Psoas muscle (tissue), 7 donors: ENCODE measurements at regions not wholly inside any gene's neighbourhood (a gene's known extent, or its start where the extent isn't known, plus 50 kb on each side); places are given as distances from the start of the nearest gene placed in this dataset.

Experiments
- ATAC-seq, 4 donors: fragments of 200-7000 bp; cut with Tn5 transposase; one replicate each; pipeline ENCODE4 v1.9.1; 2020; ENCODE audit warnings: moderate library complexity in 3 of 4, mild to moderate bottlenecking in 2 of 4
- DNase-seq, 2 donors: peaks; one replicate each; pipeline ENCODE4 v3.0.0-alpha.2; 2020
- H3K27ac ChIP-seq: fragments of 200-600 bp; one replicate; pipeline ENCODE4 v1.8.0; 2022
- H3K27me3 ChIP-seq, 3 donors: fragments of 200-600 bp in 1 of 3; one replicate each; pipeline versions ENCODE4 v1.6.1 to v1.8.0; 2013 to 2022; ENCODE audit warnings: low read length in 2 of 3, mild to moderate bottlenecking in 2 of 3, moderate library complexity in 1 of 3; ENCODE audit not compliant: insufficient read depth in 3 of 3
- H3K36me3 ChIP-seq, 2 donors: fragments of 200-600 bp in 1 of 2; one replicate each; pipeline versions ENCODE4 v1.6.1 to v1.8.0; 2013 to 2022; ENCODE audit warnings: low read depth in 1 of 2, mild to moderate bottlenecking in 1 of 2, moderate library complexity in 1 of 2; ENCODE audit not compliant: insufficient read depth in 1 of 2
- H3K4me1 ChIP-seq: fragments of 200-600 bp; one replicate; pipeline ENCODE4 v1.8.0; 2022
- H3K4me3 ChIP-seq: fragments of 200-600 bp; one replicate; pipeline ENCODE4 v1.8.0; 2022; ENCODE audit warnings: mild to moderate bottlenecking
- H3K9me3 ChIP-seq: fragments of 200-600 bp; one replicate; pipeline ENCODE4 v1.8.0; 2022
- WGBS, 3 donors: extraction: QIAGEN DNeasy Blood & Tissue Kit; methylation state at CpG; one replicate each; pipeline versions ENCODE4 v1.1.6 to v1.1.7; 2013; 5-methylcytosine and 5-hydroxymethylcytosine counted together
- intact Hi-C, 2 donors: fragments of 100-400 bp; cut with DNase I; formaldehyde crosslinking; loops; one replicate each; pipeline versions ENCODE4 v1.11.0 to v1.14.2; 2022
- TF ChIP-seq, protein P1 (sequence below): fragments of 200-600 bp; IDR thresholded peaks from one replicate; pipeline ENCODE4 v1.8.0; 2022; ENCODE audit warnings: antibody characterized with exemption
- donor health status: healthy with polysubstance abuse.
- donor health status: DM: no; HTN: no; CAD: no; lungs with moderate emphysema.
- donor health status: Bipolar disorder and iron deficiency.
- donor health status: healthy.
- donor health status: DM: yes; HTN: yes; CAD: no.
- donor health status: DM: no; HTN: no; CAD: no.
- donor health status: DM: yes; HTN: yes; CAD: no.

DNA sequence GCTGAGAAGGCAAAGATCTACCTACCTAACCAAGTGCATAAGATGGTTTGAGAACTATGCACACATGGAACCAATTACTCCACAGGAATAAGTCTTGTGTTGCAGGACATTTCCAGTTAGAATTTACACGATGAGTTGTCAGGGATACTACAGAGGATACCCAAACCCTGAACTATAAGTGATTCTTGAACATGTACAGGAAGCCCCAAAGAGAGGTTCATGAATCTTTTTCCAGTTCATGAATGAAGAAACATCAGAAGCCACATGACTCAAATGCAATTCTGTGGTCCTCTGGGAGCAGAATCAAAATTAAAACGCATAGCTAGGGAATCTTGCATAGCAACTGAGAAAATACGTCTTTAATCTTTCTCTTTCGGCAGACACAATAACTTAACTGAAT is 114.1 kb upstream of the LMCD1 start:
- H3K4me1 ChIP-seq, result no peaks in the 10 kb centered on the region
- no peaks in the 10 kb centered on the region for H3K36me3 ChIP-seq
- intact Hi-C loops, result no loop called here
- DNase-seq (no peak), ATAC-seq (no peak)
- no peak overlapping the region for H3K4me3 ChIP-seq
- TF ChIP-seq, protein P1, sequence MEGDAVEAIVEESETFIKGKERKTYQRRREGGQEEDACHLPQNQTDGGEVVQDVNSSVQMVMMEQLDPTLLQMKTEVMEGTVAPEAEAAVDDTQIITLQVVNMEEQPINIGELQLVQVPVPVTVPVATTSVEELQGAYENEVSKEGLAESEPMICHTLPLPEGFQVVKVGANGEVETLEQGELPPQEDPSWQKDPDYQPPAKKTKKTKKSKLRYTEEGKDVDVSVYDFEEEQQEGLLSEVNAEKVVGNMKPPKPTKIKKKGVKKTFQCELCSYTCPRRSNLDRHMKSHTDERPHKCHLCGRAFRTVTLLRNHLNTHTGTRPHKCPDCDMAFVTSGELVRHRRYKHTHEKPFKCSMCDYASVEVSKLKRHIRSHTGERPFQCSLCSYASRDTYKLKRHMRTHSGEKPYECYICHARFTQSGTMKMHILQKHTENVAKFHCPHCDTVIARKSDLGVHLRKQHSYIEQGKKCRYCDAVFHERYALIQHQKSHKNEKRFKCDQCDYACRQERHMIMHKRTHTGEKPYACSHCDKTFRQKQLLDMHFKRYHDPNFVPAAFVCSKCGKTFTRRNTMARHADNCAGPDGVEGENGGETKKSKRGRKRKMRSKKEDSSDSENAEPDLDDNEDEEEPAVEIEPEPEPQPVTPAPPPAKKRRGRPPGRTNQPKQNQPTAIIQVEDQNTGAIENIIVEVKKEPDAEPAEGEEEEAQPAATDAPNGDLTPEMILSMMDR, result no peak
- no peak overlapping the region for H3K27ac ChIP-seq
- H3K27me3 ChIP-seq, result no peaks in the 10 kb centered on the region
- 54 to 65% (median 56%) methylated on average over 4 of the region's 4 CpGs for WGBS, 3 donors
- H3K9me3 ChIP-seq, result no peaks in the 10 kb centered on the region

DNA sequence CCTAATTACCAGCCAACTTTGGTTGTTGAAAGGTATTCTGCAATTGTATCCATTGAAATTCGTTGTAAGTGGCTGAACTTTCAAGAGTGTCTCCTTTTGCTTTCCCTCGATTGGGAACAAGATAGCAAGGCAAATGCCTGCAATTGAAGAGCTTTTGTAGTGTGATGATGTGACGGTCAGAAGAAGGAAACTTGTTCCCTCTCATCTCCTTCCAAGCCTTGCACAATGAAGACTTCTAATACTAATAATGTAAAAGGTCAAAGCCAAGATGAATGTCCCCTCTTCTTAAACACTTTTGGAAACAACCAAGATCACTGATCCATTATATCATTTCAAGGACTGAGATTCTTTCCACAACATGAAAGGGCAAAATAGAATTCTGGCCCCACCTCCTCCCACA is 101.9 kb upstream of the LMCD1 start:
- 75 to 81% (median 78%) methylated on average over 3 of the region's 3 CpGs for WGBS, 3 donors
- H3K4me3 ChIP-seq, result no peak overlapping the region

DNA sequence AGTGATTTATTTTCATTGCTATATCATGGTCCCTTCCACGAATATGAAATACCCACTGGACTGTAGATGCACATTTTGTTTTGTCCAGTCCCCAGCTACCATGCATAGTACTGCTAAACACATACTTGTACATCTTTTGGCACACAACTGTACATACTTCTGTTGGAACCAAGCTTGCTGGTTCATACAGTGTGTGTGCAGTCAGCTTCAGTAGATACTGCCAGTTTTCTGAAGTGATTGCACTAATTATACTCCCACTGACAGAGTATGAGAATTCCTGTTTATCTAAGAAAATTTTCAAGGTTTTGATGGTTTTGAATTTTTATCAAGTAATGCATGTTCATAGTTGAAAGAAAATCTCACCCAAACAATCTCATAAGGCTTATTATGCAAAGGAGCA is 100.7 kb upstream of the LMCD1 start:
- no peaks in the 10 kb centered on the region for H3K4me1 ChIP-seq
- no peaks in the 10 kb centered on the region for H3K36me3 ChIP-seq
- TF ChIP-seq, protein P1, result no peak
- no peak for DNase-seq
- no peaks in the 10 kb centered on the region for H3K27me3 ChIP-seq
- intact Hi-C loops, result no loop called here
- H3K4me3 ChIP-seq, result no peak overlapping the region
- no peaks in the 10 kb centered on the region for H3K9me3 ChIP-seq
- no peak for ATAC-seq
- 72 to 77% (median 74%) methylated on average over 1 of the region's 1 CpG for WGBS, 3 donors
- H3K27ac ChIP-seq, result no peak overlapping the region

More for the DNA sequence above, 101.9 kb upstream of the LMCD1 start:
- TF ChIP-seq, protein P1, result no peak
- Histone ChIP-seq H3K27me3 (no peaks in the 10 kb centered on the region), H3K9me3 (no peaks in the 10 kb centered on the region), H3K27ac (no peak overlapping the region), H3K4me1 (no peaks in the 10 kb centered on the region), H3K36me3 (no peaks in the 10 kb centered on the region)
- intact Hi-C loops, result no loop called here
- no peak for ATAC-seq
- no peak for DNase-seq

DNA sequence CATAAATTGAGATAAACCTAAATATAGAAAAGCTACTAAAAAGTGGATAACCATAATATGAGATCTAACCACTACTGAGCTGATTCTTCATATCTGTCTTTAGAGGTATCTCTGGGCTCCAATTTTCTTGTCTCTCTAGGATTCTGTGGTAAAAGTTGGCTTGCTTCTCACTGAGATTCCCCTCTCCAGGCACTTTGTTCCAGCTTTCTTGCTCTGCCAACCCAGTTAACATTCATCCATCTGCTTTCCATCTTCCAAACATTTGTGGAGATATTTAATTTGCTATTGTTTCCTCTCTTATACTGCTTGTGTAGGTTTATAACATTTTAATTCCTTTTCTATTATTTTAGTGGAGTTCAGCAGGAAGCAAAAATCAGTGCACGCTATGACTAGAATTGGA is 97.6 kb upstream of the LMCD1 start:
- WGBS, 3 donors, result 96 to 100% (median 100%) methylated on average over 1 of the region's 1 CpG
- Histone ChIP-seq H3K4me3 (no peak overlapping the region), H3K27ac (no peak overlapping the region), H3K27me3 (no peaks in the 10 kb centered on the region), H3K9me3 (peaks cover 9% of the 10 kb centered on the region), H3K36me3 (no peaks in the 10 kb centered on the region), H3K4me1 (no peaks in the 10 kb centered on the region)
- intact Hi-C loops, result no loop called here
- TF ChIP-seq, protein P1, result no peak
- ATAC-seq (no peak), DNase-seq (no peak)

DNA sequence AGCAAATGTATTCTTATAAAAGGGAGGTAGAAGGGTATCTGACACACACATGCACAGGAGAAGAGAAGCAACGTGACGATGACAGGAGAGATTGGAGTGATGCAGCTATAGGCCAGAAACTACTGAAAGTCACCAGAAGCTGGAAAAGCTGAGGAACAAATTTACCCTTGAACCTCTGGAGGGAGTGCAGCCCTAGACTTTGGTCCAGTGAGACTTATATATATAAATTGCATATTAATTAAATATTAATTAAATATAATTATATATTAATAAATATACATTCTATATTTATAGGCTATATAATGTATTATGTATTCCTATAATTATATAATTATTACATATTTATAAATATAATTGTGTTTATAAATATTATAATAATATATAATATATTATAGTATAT is 96.5 kb upstream of the LMCD1 start:
- 90 to 98% (median 98%) methylated on average over 2 of the region's 2 CpGs for WGBS, 3 donors
- no peaks in the 10 kb centered on the region for H3K4me1 ChIP-seq
- DNase-seq (no peak), ATAC-seq (no peak)
- intact Hi-C loops, result no loop called here
- no peaks in the 10 kb centered on the region for H3K27me3 ChIP-seq
- TF ChIP-seq, protein P1, result no peak
- H3K36me3 ChIP-seq, result no peaks in the 10 kb centered on the region
- H3K9me3 ChIP-seq, result peaks cover 9% of the 10 kb centered on the region
- no peak overlapping the region for H3K27ac ChIP-seq
- H3K4me3 ChIP-seq, result no peak overlapping the region
